SK-N-SH treated with all-trans-retinoic acid at 6 μM for 48 hours (cell line): ENCODE measurements at regions not wholly inside any gene's neighbourhood (a gene's known extent, or its start where the extent isn't known, plus 50 kb on each side); places are given as distances from the start of the nearest gene placed in this dataset.

Experiments used
- ISL1 ChIP-seq: fragments of 250-450 bp; sonication (Bioruptor Pico); IDR thresholded peaks from 2 replicates; pipeline ENCODE4 v2.1.2; 2022; ENCODE audit warnings: mild to moderate bottlenecking, moderate library complexity
- ZFP3 ChIP-seq: fragments of 250-450 bp; sonication (Bioruptor Pico); IDR thresholded peaks from 2 replicates; pipeline ENCODE4 v1.5.0; 2020; ENCODE audit warnings: mild to moderate bottlenecking, moderate library complexity
- ZNF70 ChIP-seq: fragments of 450-650 bp; formaldehyde crosslinking; IDR thresholded peaks from 2 replicates; pipeline ENCODE4 v1.5.0; 2020; ENCODE audit warnings: mild to moderate bottlenecking, moderate library complexity
- TF ChIP-seq, protein P1 (sequence below): fragments of 250-450 bp; sonication (Bioruptor Pico); IDR thresholded peaks from 2 replicates; pipeline ENCODE4 v1.5.1; 2021; ENCODE audit warnings: mild to moderate bottlenecking, moderate library complexity
- TF ChIP-seq, protein P2 (sequence below): fragments of 250-450 bp; sonication (Bioruptor Pico); IDR thresholded peaks from 2 replicates; pipeline ENCODE4 v1.5.1; 2020; ENCODE audit warnings: low read depth, mild to moderate bottlenecking, moderate library complexity
- TF ChIP-seq, protein P3 (sequence below): fragments of 250-450 bp; sonication (Bioruptor Pico); IDR thresholded peaks from 2 replicates; pipeline ENCODE4 v1.8.0; 2021; ENCODE audit warnings: low read depth, mild to moderate bottlenecking, moderate library complexity, borderline replicate concordance

DNA sequence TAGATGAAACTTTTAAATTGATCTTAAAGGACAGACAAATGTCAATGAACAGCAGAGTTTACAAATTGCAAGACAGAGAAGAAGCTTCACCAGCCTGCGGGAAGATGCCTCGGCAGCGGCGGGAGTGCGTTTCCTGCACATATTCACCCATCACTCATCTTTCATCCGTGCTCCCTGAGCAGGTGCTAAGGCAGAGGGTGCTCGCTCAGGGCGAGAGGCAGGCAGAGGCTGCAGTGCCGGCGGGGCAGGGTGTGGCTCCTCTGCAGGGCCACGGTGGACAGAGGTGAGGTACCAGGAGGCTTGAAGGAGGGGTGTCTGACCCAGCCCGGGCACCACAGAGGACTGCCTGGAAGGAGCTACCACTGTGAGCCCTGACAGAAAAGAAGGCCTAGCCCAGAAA is 155.2 kb upstream of the PPP2R2D start:
- TF ChIP-seq, protein P1, sequence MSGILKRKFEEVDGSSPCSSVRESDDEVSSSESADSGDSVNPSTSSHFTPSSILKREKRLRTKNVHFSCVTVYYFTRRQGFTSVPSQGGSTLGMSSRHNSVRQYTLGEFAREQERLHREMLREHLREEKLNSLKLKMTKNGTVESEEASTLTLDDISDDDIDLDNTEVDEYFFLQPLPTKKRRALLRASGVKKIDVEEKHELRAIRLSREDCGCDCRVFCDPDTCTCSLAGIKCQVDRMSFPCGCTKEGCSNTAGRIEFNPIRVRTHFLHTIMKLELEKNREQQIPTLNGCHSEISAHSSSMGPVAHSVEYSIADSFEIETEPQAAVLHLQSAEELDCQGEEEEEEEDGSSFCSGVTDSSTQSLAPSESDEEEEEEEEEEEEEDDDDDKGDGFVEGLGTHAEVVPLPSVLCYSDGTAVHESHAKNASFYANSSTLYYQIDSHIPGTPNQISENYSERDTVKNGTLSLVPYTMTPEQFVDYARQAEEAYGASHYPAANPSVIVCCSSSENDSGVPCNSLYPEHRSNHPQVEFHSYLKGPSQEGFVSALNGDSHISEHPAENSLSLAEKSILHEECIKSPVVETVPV, result no peak
- TF ChIP-seq ZNF70 (CRISPR knock-in tag), result no peak
- TF ChIP-seq, protein P2, sequence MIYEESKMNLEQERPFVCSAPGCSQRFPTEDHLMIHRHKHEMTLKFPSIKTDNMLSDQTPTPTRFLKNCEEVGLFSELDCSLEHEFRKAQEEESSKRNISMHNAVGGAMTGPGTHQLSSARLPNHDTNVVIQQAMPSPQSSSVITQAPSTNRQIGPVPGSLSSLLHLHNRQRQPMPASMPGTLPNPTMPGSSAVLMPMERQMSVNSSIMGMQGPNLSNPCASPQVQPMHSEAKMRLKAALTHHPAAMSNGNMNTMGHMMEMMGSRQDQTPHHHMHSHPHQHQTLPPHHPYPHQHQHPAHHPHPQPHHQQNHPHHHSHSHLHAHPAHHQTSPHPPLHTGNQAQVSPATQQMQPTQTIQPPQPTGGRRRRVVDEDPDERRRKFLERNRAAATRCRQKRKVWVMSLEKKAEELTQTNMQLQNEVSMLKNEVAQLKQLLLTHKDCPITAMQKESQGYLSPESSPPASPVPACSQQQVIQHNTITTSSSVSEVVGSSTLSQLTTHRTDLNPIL (CRISPR knock-in tag), result no peak
- TF ChIP-seq ISL1 (CRISPR knock-in tag), result no peak
- TF ChIP-seq ZFP3 (CRISPR knock-in tag), result no peak
- TF ChIP-seq, protein P3, sequence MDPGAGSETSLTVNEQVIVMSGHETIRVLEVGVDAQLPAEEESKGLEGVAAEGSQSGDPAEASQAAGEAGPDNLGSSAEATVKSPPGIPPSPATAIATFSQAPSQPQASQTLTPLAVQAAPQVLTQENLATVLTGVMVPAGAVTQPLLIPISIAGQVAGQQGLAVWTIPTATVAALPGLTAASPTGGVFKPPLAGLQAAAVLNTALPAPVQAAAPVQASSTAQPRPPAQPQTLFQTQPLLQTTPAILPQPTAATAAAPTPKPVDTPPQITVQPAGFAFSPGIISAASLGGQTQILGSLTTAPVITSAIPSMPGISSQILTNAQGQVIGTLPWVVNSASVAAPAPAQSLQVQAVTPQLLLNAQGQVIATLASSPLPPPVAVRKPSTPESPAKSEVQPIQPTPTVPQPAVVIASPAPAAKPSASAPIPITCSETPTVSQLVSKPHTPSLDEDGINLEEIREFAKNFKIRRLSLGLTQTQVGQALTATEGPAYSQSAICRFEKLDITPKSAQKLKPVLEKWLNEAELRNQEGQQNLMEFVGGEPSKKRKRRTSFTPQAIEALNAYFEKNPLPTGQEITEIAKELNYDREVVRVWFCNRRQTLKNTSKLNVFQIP (CRISPR knock-in tag), result no peak
